Motor neuron (in vitro differentiated cells): ENCODE measurements at regions not wholly inside any gene's neighbourhood (a gene's known extent, or its start where the extent isn't known, plus 50 kb on each side); places are given as distances from the start of the nearest gene placed in this dataset.
"Not testable (repeated sequence)": the region's sequence is repeated elsewhere in the genome, so short reads cannot be mapped to it uniquely, and the experiment has no call there.

Experiments
- ATAC-seq, 8 experiments: fragments of 200-7000 bp; cut with Tn5 transposase; replicated peaks in 6 of 8; 2 replicates each; pipeline ENCODE4 v1.8.0; 2021; ENCODE audit warnings: mild to moderate bottlenecking in 8 of 8, moderate library complexity in 8 of 8
- H3K27ac ChIP-seq, 2 donors: fragments of 250-450 bp; sonication (Bioruptor Pico); 2 replicates each; pipeline ENCODE4 v1.9.0; 2021; ENCODE audit warnings: antibody characterized with exemption in 2 of 2, mild to moderate bottlenecking in 2 of 2, moderate library complexity in 1 of 2
- H3K4me1 ChIP-seq, 2 donors: fragments of 250-450 bp; sonication (Bioruptor Pico); replicated peaks in 1 of 2; 2 replicates each; pipeline ENCODE4 v1.6.1; 2021; ENCODE audit warnings: antibody characterized with exemption in 2 of 2, mild to moderate bottlenecking in 2 of 2, moderate library complexity in 1 of 2
- H3K4me3 ChIP-seq, 5 donors: fragments of 250-450 bp; sonication (Bioruptor Pico); 2 replicates each; pipeline ENCODE4 v1.9.0; 2021; ENCODE audit warnings: antibody characterized with exemption in 5 of 5, mild to moderate bottlenecking in 5 of 5, moderate library complexity in 4 of 5
- WGBS, 10 experiments: fragments of 450-650 bp; shearing (Covaris generic); methylation state at CpG; one replicate each; pipeline ENCODE4 v1.0.0; 2022; 5-methylcytosine and 5-hydroxymethylcytosine counted together
- in situ Hi-C, 9 experiments: fragments of 400-800 bp; cut with MboI; loops; one replicate each; pipeline ENCODE4 v1.15.0; 2021; ENCODE audit warnings: low sequenced_read_pairs in 9 of 9, low pct_unique_long_range_greater_than_20kb in 2 of 9; ENCODE audit not compliant: unreplicated experiment in 9 of 9

- no peaks in the 10 kb centered on the region for H3K4me1 ChIP-seq
- 34 to 100% (median 60%) methylated on average over 1 to 2 of the region's 2 CpGs; no CpG with 5 or more reads in 3 of the 10 experiments for WGBS, 10 experiments
- no peak for ATAC-seq
- in situ Hi-C loops, result no loop called here
- no peak overlapping the region for H3K27ac ChIP-seq
- no peak overlapping the region for H3K4me3 ChIP-seq
Observed at GRCh38 chr9:17870722-17871121, 291.9 kb downstream of the SH3GL2 start.

- Histone ChIP-seq H3K27ac (no peak overlapping the region), H3K4me1 (no peaks in the 10 kb centered on the region), H3K4me3 (no peak overlapping the region)
- in situ Hi-C loops, result no loop called here
- no peak for ATAC-seq
- 38 to 100% (median 71%) methylated on average over 1 to 2 of the region's 2 CpGs for WGBS, 10 experiments
Observed at GRCh38 chr9:17871213-17871890, 292.5 kb downstream of the SH3GL2 start.

GRCh38 chr9:17875886-17876285 lies 297.0 kb downstream of the SH3GL2 start:
- in situ Hi-C loops, result no loop called here
- peak in 3 of 8 experiments; percentile 10 to 23 (median 11) for ATAC-seq

GRCh38 chr9:17876687-17877086 lies 297.8 kb downstream of the SH3GL2 start:
- no peak for ATAC-seq
- in situ Hi-C loops, result no loop called here
- 54 to 100% (median 80%) methylated on average over 1 to 3 of the region's 3 CpGs; no CpG with 5 or more reads in 3 of the 10 experiments for WGBS, 10 experiments

More at GRCh38 chr9:17875886-17876285, 297.0 kb downstream of the SH3GL2 start:
- no peaks in the 10 kb centered on the region for H3K4me1 ChIP-seq
- 0 to 100% (median 100%) methylated on average over 1 of the region's 1 CpG; no CpG with 5 or more reads in 3 of the 10 experiments for WGBS, 10 experiments
- H3K27ac ChIP-seq, result no peak overlapping the region
- H3K4me3 ChIP-seq, result no peak overlapping the region

GRCh38 chr9:17878810-17879370 lies 300.0 kb downstream of the SH3GL2 start:
- Histone ChIP-seq H3K4me1 (no peaks in the 10 kb centered on the region), H3K4me3 (no peak overlapping the region), H3K27ac (no peak overlapping the region)
- ATAC-seq, result peak in 1 of 8 experiments; percentile 9
- in situ Hi-C loops, result no loop called here
- 18 to 100% (median 68%) methylated on average over 1 to 3 of the region's 3 CpGs; no CpG with 5 or more reads in 3 of the 10 experiments for WGBS, 10 experiments

More at GRCh38 chr9:17876687-17877086, 297.8 kb downstream of the SH3GL2 start:
- Histone ChIP-seq H3K27ac (no peak overlapping the region), H3K4me1 (no peaks in the 10 kb centered on the region), H3K4me3 (no peak overlapping the region)

- Histone ChIP-seq H3K4me1 (no peaks in the 10 kb centered on the region), H3K4me3 (no peak overlapping the region), H3K27ac (no peak overlapping the region)
- WGBS, 10 experiments, result 43 to 97% (median 80%) methylated on average over 1 to 9 of the region's 9 CpGs; no CpG with 5 or more reads in 1 of the 10 experiments
- no peak for ATAC-seq
- in situ Hi-C loops, result no loop called here
Observed at GRCh38 chr9:17881371-17881770, 302.5 kb downstream of the SH3GL2 start.

GRCh38 chr9:17882688-17883594 lies 304.1 kb downstream of the SH3GL2 start:
- ATAC-seq, result peak in 3 of 8 experiments; percentile 11 to 84 (median 74)
- Histone ChIP-seq H3K4me3 (no peak overlapping the region), H3K4me1 (no peaks in the 10 kb centered on the region), H3K27ac (no peak overlapping the region)
- in situ Hi-C loops, result no loop called here
- 0 to 89% (median 75%) methylated on average over 1 to 2 of the region's 2 CpGs; no CpG with 5 or more reads in 1 of the 10 experiments for WGBS, 10 experiments

- ATAC-seq, result no peak
- Histone ChIP-seq H3K4me3 (no peak overlapping the region), H3K4me1 (no peaks in the 10 kb centered on the region), H3K27ac (no peak overlapping the region)
- in situ Hi-C loops, result no loop called here
- 13 to 94% (median 73%) methylated on average over 1 to 4 of the region's 4 CpGs; no CpG with 5 or more reads in 1 of the 10 experiments for WGBS, 10 experiments
Observed at GRCh38 chr9:17888066-17888465, 309.2 kb downstream of the SH3GL2 start.

GRCh38 chr9:17888964-17889363 lies 310.1 kb downstream of the SH3GL2 start:
- H3K27ac ChIP-seq, H3K4me1 ChIP-seq, H3K4me3 ChIP-seq, in situ Hi-C loops: not testable (repeated sequence)
- peak in 2 of 8 experiments; percentile 86 to 94 for ATAC-seq
- WGBS, 10 experiments, result 10 to 100% (median 82%) methylated on average over 1 of the region's 1 CpG; no CpG with 5 or more reads in 4 of the 10 experiments

GRCh38 chr9:17894501-17895160 lies 315.8 kb downstream of the SH3GL2 start:
- Histone ChIP-seq H3K27ac (no peak overlapping the region), H3K4me3 (no peak overlapping the region), H3K4me1 (no peaks in the 10 kb centered on the region)
- 0 to 100% (median 43%) methylated on average over 1 to 4 of the region's 4 CpGs; no CpG with 5 or more reads in 1 of the 10 experiments for WGBS, 10 experiments
- ATAC-seq, result peak in 3 of 8 experiments; percentile 61 to 98 (median 95)
- in situ Hi-C loops, result no loop called here

- Histone ChIP-seq H3K4me1 (no peaks in the 10 kb centered on the region), H3K4me3 (no peak overlapping the region), H3K27ac (no peak overlapping the region)
- in situ Hi-C loops, result no loop called here
- ATAC-seq, result peak in 7 of 8 experiments; percentile 39 to 80 (median 50)
- 33 to 100% (median 64%) methylated on average over 1 to 7 of the region's 7 CpGs; no CpG with 5 or more reads in 1 of the 10 experiments for WGBS, 10 experiments
Observed at GRCh38 chr9:17900606-17901005, 321.7 kb downstream of the SH3GL2 start.

- Histone ChIP-seq H3K4me3 (no peak overlapping the region), H3K27ac (no peak overlapping the region), H3K4me1 (peaks cover 0 to 4% of the 10 kb centered on the region in 2 donors)
- peak in 1 of 8 experiments; percentile 19 for ATAC-seq
- 0 to 54% (median 20%) methylated on average over 1 to 9 of the region's 9 CpGs; no CpG with 5 or more reads in 1 of the 10 experiments for WGBS, 10 experiments
- in situ Hi-C loops, result no loop called here
Observed at GRCh38 chr9:17905366-17905765, 326.5 kb downstream of the SH3GL2 start.
